ENCODE measurements at regions not wholly inside any gene's neighbourhood (a gene's known extent, or its start where the extent isn't known, plus 50 kb on each side); places are given as distances from the start of the nearest gene placed in this dataset.

GRCh38 chr1:182175361-182175931 is 113.9 kb upstream of the ZNF648 start:
- TF ChIP-seq POLR2AphosphoS5 (IDR thresholded peaks at IDR 0.05) (peak; percentile 87), CTCF (IDR thresholded peaks at IDR 0.05) (no peak), POLR2A (IDR thresholded peaks at IDR 0.05) (no peak)
